HG03097 (cell line): ENCODE measurements at regions not wholly inside any gene's neighbourhood (a gene's known extent, or its start where the extent isn't known, plus 50 kb on each side); places are given as distances from the start of the nearest gene placed in this dataset.

Experiments
- ATAC-seq: cut with Tn5 transposase; IDR thresholded peaks from one replicate; pipeline ENCODE4 v1.9.1; 2021; ENCODE audit not compliant: unreplicated experiment, low FRiP score

DNA sequence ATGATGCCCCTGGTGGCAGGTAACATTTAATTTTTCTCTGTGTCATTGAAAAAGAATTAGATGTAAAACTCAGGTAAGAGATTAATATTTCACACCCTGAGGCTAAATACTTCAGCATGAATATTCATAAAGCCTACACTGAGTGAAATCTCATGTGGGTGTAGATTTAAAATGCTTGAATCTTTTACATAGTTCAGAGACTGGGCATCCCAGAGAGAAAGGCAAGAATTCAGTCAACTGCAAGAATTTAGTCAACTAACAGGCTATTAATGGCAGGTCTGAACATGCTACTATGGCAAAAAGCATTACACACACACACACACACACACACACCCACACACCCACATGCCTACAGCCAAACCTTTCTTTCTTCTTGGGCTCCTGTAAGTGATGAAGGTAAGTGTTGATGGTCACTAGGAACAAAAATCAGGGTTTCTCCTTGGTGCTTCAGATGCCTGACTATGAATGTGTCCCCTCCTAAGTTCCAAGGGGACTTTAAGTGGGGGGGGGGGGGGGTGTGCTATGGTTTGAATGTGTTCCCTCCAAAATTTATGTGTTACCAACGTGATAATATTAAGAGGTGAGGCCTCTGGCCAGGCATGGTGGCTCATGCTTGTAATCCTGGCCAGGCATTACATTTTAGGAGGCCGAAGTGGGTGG lies 63.7 kb upstream of the PSMD7 start:
- ATAC-seq: no peak

DNA sequence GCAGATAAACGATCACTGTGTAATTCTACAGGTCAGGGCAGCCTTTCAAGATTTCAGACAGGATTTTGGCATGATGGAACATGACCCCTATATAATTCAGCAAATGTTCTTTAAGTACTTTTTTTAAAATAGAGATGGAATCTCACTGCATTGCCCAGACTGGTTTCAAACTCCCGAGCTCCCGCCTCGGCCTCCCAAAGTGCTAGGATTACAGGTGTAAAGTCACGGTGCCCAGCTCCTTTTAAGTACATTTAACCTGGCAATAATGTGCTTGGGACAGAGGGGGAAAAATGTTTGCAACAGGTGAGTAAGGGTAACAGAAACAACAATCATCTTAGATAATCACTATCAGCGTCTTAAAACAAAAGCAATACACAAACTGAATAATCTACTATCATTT lies 66.5 kb upstream of the PSMD7 start:
- ATAC-seq: no peak

DNA sequence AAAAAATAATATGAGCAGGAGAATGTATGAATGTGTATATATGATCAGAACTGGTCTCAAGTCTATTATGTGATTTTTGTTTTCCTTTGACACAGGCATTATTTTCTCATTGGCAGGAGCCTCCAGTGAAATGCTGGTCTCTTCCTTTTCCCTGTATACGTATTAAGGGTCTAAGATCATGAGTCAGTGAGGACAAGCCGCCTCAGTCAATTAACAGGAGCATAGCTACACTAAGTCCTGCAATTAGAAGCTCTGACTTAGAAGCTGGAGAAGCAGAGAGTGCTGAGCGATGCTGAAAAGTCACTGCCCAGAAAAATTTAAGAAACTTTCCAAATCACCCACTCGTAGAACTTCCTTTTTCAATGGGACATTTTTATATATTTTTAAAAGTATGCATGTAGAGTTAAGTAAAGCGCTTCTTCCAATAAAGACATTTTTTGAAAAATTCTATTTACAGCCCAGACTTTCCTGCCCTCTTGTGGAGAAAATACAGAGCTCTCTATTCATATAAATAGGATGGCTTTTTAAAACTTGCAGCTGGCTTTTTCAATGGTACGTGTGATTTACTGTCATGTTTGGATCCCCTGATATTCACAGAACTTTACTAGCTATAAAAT lies 70.2 kb upstream of the PSMD7 start:
- ATAC-seq: no peak

DNA sequence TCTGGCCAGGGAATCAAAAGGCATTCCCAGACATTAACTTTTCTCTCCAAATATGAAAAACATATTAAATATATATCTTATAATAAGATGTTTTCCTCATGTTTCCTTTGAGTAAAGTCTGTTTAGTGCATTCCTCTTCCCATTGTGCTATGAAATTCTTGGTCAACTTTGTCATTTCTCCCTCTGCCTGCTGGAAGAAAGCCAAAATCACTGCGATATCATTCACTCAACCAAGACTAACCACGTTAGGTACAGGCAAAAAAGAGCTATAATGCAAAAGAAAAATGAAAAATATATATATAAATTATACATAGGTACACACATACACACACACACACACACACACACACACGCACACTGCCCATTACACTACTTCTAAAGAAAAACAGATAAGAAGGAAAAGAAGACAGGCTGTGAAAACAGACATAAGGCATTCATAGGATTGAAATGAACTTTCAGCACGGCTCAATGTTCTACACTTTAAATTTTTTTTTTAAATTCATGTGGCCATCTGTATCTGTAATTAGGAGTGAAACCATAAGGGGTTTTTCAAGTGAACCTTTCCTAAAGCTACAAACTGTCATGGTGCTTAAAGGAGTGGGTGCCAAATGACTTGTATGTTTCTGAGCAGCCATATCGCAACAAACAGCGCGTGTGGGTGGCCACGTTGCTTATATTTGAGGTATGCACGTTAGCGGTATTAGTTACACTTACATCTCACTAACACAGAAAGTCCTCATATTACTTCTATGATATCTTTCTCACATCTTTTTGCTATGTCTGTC lies 71.6 kb upstream of the PSMD7 start:
- ATAC-seq: no peak

DNA sequence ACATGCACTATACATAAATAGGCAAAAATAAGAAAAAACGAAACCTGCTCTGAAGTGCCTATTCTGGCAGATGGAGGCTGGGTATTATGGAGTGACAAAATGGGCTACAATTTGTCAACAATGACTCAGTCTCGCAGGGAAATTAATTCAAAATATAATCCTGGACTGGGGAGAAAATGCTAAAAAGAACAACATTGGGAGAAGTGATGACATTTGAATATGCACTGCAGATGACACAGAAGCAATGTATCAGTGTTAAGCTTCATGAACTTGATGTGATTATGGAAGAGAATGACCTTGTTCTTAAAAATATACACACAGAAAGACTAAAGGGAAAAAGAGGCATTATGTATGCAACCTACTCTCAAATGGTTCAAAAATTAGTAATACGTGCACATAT lies 74.8 kb upstream of the PSMD7 start:
- no peak for ATAC-seq

DNA sequence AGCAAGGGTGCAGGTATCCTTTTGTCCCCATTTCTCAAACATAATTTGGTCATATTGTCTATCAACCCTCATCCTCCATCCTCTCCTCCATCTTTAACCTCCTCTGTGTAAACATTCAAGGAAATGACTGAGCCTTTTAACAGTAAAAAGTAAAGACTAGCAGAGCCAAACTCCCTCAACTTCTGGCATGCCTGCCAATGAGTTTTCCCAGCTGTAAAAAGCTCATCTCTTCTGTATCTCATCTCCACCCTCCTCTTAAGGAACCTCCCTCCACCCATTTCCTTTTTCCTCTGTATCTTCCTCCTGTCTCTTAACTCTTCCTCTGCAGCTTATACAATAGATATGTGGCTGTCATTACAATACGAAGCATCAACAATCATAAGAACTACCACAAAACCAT lies 76.9 kb upstream of the PSMD7 start:
- ATAC-seq: no peak

DNA sequence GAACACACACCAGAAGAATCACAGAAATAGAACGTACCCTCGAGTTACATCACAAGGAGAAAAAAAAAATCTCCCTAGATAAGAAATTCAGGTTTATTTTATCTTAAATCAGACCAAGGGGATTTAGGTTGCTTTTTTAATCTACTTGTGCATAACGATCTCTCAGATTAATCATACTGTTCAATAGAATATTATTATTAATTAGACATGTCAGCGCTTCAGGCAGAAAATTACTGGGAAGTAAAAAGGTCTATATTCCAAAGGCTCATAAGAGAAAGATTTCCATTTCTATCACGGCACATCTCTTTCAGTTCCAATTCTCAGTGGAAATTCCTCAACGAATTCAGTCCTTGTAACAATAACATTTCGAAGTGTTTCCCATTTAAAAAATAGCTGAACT lies 77.7 kb upstream of the PSMD7 start:
- no peak for ATAC-seq

DNA sequence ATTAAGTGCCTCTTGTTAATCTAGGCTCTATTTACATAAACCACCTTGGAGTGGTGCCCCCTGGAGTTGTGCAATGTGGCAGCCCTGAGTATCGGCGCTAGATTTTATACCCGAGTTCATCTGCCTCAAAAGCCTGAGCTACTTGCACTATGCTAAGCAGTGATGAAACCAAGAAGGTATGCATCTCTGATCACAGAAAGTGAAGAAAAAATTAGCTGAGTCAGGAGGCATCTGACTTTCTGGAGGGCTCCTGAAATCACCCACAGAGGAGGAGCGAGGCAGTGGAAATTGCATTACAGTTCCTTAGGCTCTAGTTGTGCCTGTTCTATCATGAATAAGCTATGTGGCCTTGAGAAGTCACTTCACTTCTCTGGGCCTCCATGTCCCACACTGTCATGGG lies 80.3 kb upstream of the PSMD7 start:
- ATAC-seq: no peak

DNA sequence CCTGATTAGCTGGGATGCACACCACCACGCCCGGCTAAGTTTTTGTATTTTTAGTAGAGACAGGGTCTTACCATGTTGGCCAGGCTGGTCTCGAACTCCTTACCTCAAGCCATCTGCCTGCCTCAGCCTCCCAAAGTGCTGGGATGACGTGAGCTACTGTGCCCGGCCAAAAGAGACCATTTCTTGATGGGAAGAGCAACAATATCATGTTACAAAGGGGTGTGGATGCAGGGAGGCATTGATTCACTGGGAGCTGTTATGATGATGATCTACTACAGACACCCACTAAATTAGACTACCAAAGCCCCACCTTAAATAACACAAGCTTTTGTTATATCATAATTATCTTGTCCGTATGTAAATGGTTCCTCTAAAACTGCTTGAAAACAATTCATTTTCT lies 81.4 kb upstream of the PSMD7 start:
- no peak for ATAC-seq

DNA sequence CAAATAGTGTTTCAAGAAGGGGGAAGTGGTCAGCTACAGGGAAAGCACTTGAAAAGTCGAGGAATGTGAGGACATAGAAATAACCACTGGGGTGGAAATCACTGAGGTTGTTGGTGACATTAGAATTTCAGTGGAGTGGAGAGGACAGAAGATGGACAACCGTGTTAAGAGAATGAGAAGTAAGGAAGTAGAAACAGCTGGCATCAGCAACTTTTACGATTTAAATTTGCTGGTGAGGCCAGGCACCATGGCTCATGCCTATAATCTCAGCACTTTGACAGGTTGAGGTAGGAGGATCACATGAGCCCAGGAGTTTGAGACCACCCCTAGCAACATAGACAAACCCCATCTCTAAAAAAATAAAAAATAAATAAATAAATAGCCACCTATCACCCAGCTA lies 83.2 kb upstream of the PSMD7 start:
- no peak for ATAC-seq

DNA sequence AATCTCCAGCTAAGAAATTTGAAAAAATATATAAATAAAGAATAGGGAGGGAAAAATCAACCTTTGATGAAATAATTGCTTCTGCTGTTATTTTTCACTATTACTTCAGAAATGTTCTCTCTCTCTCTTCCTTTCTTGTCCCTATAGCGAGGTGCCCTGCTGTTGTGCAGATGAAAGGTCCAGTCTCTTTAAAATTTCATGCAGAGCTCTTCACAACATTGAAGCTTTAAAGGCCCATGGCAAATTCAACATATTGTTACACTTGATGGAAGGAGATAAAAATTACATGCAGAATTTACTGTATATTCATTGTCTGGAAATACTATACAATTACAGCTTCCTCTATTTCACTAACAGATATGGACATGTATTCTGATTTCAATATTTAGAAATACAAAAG lies 86.4 kb upstream of the PSMD7 start:
- ATAC-seq: no peak

DNA sequence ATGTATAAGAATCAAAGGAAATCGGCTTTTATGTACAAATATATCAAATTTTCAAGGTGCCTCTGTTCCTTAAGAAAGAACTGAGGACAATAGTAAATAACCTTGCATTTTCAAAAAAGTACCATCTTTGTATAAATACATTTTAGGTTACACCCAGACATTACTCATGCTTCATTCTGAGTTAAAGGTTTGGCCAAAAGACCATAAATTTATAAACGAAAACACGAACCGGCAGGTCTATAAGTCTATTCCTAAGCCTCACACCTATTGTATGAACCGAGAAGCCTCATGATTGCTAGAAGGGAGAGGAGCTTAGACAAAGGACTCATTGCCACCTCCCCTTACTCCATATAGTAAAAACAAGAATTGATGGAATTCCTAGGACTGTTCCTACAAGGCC lies 94.6 kb upstream of the PSMD7 start:
- no peak for ATAC-seq

DNA sequence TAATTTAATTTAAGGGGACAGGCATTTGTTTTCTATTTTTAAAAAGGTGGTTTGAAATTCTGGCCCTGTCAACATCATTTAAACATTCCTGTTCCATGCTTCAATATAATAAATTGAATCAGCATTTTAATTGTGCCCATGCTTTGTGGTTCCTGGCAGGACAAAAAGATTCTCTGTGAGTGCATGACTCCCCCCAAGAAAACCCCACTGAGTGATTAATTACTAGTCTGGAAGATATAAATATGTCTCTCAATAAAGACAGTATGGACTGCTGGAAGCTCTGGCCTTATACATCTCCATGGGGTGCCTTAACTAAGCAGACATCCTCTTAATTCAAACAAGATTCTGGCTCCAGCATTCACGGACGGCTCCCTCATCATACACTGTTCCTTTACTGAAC lies 95.0 kb upstream of the PSMD7 start:
- no peak for ATAC-seq

DNA sequence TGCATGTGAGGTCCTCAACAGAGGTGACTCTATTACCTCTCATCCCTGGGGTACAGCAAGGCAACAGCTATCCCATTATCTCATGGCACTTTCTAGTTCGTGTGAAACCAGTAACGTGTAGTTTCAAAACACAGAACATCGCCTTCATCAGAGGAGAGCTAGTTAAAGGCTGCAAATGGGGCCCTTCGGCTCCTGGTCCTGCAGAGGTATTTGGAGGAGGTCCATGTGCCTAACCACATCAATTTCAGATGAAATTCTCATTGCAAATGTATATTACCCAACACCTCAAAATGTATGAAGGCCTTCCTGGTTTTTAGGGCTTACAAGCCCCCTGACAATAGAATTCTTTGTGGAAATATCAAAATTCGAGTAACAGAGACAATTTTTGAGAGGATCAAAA lies 95.7 kb upstream of the PSMD7 start:
- no peak for ATAC-seq

DNA sequence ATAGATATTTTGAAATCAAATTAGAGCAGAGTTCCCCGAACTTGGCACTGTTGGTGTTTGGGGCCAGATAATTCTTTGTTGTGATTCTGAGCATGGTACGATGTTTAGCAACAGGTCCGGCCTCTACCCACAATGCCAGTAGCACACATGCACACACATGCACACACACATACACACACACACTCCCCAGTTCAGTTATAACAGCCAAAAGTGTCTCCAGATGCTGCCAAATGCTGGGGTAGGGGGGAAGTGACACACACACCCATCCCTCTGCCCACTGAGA lies 96.8 kb upstream of the PSMD7 start:
- no peak for ATAC-seq

DNA sequence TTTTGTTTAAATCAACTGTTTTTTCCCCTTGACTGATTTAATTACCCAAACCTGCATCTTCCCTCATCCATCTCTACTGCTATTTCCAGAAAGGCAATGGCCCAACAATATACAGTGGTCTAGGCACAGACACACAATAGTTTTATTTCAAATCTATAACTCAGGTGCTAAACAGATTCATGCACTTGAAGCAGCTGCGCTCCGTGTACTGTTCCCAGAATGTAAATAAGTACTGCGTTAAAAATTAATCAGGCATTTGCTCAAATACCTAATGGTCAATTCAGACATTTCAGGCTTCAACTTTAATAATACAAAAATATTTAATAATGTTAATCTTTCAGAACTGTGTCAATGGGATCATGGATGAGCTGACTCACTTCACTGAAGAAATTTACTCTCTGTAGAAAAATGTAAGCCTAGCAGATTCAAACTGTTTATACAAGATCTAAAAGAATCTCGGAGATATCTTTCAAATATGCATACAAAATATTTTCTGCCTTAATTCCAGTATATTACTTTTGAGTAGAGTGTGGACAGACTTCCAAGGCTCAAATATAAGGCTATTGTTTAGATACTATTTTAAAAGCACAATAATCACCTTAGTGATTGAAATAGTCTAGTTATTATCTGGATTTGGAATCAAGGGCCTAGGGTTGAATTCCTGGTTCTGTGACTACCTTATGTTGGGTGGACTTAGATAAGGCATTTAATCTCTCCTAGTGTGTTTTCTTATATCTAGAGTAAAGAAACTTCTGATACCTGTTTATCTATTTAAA lies 97.4 kb upstream of the PSMD7 start:
- no peak for ATAC-seq

DNA sequence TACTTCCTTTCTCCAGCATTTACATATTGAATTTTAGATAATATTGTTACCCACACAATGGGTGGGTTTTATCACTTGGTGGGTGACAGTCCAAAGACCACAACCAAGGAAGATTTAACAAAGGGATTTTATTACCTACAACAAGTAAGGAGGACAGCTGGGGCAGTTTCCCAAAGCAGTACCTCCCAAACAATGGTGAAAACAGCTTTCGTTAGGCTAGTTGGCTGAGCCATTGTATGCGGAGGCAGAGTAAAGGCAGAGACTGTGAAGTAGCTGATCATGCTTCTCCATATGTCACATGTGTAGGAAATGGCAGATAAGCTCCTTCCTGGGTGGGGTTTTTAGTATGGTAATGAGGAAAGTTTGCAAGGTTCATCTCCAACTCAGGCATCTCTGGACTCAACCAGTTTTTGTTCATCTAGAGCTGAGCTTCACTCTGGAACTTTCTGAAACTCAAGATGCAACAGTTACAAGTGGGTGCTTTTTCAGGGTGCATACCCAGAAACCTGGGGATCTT lies 104.3 kb upstream of the PSMD7 start:
- ATAC-seq: no peak

DNA sequence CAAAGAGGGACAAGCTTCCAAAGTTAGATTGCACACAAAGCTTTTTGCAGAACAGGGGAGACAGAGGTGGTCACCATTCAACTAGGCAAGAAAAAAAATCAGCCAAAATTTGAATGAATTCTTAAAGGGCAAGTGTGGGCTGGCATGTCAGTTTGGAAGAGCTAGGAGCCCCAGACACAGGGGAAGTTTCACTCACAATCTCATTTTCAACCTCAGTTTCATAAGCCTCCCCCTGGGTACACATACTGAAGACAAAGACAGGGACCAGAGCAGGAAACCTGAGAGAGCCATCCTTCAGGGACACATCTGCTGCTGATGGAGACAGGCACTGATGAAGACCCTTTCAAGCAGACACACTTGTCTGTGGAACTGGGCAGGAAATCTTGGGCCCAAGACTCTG lies 106.3 kb upstream of the PSMD7 start:
- ATAC-seq: no peak

DNA sequence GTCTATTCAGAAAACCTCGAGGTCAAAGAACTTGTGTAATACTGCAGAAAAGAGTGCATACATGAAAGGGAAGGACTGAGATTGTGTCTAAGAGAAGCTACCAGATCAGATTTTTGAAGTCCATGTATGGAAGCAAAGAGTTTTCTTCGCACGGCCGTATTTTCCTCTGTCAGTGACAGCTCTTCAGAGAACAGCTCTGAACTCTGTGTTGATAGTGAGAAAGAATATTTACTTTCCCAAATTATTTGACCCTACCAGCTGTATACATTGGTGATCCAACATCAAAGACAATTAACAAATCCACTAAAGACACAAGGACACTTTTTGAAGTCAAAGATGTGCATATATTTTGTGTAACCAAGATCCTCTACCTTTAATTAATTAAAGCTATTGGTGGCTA lies 107.8 kb upstream of the PSMD7 start:
- no peak for ATAC-seq

DNA sequence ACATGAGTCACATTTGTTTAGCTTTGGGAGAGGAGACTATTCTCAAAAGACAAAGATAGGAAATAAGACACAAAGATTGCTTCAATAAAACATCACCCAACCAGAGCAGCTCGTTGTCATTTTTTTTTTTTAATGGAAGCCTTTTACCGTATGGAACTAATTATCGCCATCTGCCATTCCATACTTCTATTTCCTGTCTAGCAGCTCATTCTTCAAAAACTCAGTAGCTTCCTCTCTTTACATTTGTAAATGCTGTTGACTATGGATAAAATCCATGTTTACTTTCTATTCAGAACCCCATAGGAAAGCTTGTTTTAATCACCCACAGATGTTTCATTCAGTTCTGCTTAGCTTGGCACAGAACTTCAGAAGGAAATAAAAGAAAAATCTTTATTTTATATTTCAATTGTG lies 110.0 kb upstream of the PSMD7 start:
- ATAC-seq: no peak

DNA sequence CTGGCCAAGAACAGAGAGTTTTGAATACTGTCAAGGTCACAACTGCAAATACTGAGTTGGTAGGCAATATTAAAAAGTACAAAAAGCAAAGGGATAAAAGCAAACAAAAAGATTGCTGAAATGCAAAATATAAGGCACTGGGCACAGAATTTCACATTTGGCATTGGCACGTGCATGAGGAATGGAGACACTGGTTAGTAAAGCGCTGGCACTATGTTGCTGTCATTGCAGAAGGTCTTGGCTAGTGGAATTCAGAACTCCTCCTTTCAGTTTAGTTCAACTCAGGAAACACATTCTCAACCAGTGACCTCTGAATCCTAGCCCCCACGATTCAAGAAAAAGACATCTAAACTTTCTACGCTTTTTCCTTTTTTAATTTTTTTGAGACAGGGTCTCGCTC lies 111.8 kb upstream of the PSMD7 start:
- no peak for ATAC-seq
